Hippocampal formation (tissue), 2 donors: ENCODE measurements at regions not wholly inside any gene's neighbourhood (a gene's known extent, or its start where the extent isn't known, plus 50 kb on each side); places are given as distances from the start of the nearest gene placed in this dataset.
"Not testable (repeated sequence)": the region's sequence is repeated elsewhere in the genome, so short reads cannot be mapped to it uniquely, and the experiment has no call there.

ENCODE experiments used
- DNase-seq, 2 donors: peaks; one replicate each; lab custom pipeline; 2025; lab: John Stamatoyannopoulos, UW

DNA sequence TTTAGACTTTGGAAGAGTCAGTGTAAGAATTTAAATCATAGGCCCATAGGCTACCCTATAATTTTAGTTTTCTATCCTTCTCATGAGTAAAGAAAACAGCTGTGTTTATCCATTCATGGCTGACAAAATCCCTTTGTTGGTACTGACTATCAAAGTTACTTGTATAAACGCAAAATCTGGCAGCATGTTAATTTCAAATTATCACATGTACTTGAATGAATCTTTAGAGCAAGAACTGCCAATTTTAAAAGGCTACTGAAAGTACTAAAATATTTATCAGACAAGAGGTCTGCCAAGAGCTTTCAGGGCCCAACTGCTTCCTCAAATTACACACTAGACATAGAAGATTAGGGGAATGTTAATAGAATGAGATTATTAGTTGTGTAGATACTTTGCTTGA is 66.6 kb downstream of the MYL12B start:
- no peak for DNase-seq

GRCh38 chr18:3329471-3329870 is 67.5 kb downstream of the MYL12B start:
- DNase-seq = no peak

DNA sequence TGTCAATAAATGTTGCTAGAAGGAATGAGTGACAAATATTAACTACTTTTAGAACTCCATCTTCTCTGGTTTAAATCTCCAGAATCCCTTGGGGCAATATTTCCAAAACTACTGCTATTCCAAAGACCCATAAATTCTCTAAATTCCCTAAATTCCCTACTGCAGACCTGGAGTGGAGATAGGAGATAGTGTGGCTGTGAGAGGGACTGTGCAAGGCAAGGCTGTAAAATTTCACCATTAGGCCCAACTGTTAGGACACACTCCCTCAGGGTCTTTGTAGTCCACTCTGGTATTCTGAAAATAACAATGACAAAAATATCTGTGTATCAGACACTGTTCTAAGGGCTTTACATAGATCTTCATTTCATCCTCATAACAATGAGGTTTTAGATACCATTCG is 67.9 kb downstream of the MYL12B start:
- DNase-seq = no peak

GRCh38 chr18:3330622-3331021 is 68.7 kb downstream of the MYL12B start:
- no peak for DNase-seq

GRCh38 chr18:3332376-3332775 is 70.4 kb downstream of the MYL12B start:
- no peak for DNase-seq

DNA sequence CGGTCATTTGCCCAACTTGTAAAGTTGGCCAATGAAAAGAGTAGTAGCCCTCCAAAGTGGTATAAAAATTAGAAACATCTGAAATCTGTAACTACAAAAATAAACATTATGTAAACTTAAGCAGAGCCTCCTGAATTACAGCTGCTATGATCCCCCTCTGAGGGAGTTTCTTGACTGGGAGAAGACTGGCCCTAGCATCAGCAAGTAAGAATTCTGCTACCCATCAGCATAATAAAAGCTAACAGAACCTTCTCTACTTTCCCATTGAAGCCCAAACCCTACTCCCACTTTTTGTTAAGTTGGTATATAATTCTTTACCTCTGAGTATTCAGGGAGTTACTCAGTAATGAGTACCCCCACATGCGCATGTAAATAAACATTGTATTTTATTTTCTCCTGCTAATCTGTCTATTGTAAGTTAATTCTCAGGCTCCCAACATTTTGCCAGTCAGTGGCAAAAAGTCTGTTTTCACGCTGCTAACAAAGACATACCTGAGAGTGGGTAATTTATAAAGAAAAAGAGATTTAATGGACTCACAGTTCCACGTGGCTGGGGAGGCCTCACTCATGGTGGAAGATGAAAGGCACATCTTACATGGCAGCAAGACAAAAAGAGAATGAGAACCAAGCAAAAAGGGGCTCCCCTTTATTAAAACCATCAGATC is 71.3 kb downstream of the MYL12B start:
- DNase-seq = no peak

GRCh38 chr18:3333721-3334386 is 71.9 kb downstream of the MYL12B start:
- DNase-seq = no peak

DNA sequence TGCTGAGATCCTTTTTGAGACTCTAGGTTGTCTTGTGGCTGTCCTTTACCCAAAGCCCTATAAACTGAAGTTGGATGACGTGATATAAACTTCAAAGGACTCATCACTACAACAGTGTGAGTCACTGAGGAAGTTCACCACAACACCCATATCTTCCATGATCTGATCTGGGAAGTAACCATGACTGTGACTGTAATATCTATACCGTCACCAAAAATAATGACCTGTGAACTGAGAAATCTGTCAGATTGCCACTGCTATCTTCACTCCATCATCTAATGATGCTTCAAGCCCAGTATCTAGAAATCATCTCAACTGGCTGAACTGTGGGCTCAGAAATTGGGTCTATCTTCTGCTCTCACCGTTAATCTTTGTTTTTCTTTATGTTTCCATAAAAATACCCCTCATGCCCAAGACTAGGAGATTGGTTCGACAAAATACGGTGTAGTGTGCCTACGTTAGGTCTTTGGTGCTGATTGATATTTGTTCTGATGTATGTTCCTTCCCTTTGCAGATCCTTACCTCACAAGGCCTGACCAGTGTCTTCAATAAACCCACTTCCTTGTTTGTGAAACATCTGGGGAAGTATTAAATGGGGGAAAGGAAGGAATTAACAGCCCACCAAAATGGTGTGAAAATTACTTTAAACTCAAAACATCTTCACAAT is 78.2 kb downstream of the MYL12B start:
- no peak for DNase-seq

- DNase-seq = no peak
Measured at GRCh38 chr18:3340682-3341097, 78.8 kb downstream of the MYL12B start.

DNA sequence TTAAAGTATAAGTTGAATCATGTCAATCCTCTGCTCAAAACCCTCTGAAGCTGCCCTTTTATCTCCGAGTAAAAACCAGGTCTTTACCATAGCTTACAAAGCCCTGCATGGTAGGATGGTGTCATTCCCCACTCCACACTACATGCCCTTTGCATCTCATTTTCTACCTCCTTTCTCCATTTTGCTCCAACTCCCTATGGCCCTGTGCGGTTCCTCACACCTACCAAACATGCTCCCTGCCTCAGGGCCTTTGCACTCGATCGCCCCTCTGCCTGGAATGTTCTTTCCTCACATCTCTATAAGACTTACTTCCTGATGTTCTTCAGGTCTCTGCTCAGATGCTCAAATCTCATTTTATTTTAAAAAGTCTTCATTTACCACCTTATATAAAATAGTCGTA is 80.7 kb downstream of the MYL12B start:
- no peak for DNase-seq

DNA sequence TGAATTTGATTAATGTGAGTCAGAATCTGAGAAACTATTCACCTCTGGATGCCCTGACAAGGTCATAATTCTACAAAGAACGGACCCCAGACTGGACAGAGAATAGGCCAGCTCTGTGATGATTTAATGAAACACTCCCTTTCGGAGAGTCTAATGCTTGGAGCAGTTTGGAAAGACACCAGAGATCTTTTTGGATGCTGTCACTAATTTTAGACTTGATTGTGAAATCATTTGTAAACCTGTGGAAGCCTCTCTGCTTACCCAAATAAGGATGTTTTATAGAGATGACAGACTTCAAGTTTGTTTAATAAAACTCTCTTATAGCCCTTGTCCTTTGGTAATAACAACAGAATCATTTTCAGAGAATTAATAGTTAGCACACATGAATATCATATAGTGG is 83.5 kb downstream of the MYL12B start:
- no peak for DNase-seq

DNA sequence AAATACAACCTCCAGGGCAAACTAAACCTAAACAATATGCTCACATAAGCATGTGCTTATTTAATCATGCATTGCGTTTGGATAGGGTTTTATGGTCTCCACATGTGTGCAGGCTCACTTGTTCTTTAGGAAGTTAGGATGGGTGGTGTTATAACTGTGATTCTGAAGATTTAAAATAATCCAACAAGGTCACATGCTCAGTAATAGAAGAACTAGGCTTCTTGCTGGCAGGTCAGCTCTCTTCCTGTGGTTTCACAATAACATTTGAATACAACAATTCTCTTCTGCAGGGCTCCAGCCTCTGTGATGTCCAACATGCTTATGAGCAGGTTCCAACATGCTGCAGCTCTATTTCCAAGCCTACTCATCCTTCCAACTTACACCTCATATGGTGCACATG is 84.0 kb downstream of the MYL12B start:
- no peak for DNase-seq

- no peak for DNase-seq
Measured at GRCh38 chr18:3346487-3346886, 84.6 kb downstream of the MYL12B start.

GRCh38 chr18:3347286-3347803 is 85.4 kb downstream of the MYL12B start:
- DNase-seq = no peak

GRCh38 chr18:3348176-3348575 is 86.2 kb downstream of the MYL12B start:
- DNase-seq = no peak

DNA sequence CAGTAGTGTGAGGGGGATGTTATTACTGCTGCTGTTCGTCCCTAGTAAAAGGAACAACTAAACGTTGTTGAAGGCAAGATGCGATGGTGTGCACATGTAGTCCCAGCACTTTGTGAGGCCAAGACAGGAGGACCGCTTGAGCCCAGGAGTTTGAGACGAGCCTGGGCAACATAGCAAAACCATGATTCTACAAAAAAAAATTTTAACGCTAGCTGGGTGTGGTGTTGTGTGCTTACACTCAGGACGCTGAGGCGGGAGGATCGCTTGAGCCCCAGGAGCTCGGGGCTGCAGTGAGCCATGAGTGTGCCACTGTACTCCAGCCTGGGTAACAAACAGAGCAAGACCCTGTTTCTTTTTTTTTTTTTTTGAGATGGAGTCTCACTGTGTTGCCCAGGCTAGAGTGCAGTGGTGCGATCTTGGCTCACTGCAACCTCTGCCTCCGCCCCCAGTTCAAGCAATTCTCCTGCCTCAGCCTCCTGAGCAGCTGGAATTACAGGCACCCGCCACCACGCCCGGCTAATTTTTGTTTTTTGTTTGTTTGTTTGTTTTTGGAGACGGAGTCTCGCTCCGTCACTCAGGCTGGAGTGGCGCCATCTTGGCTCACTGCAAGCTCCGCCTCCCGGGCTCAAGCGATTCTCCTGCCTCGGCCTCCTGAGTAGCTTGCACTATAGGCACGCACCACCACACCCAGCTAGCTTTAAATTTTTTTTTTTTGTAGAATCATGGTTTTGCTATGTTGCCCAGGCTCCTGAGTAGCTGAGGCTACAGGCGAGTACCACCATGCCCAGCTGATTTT is 87.3 kb downstream of the MYL12B start:
- not testable (repeated sequence) for DNase-seq

- DNase-seq = no peak
Measured at GRCh38 chr18:3350021-3350420, 88.1 kb downstream of the MYL12B start.

DNA sequence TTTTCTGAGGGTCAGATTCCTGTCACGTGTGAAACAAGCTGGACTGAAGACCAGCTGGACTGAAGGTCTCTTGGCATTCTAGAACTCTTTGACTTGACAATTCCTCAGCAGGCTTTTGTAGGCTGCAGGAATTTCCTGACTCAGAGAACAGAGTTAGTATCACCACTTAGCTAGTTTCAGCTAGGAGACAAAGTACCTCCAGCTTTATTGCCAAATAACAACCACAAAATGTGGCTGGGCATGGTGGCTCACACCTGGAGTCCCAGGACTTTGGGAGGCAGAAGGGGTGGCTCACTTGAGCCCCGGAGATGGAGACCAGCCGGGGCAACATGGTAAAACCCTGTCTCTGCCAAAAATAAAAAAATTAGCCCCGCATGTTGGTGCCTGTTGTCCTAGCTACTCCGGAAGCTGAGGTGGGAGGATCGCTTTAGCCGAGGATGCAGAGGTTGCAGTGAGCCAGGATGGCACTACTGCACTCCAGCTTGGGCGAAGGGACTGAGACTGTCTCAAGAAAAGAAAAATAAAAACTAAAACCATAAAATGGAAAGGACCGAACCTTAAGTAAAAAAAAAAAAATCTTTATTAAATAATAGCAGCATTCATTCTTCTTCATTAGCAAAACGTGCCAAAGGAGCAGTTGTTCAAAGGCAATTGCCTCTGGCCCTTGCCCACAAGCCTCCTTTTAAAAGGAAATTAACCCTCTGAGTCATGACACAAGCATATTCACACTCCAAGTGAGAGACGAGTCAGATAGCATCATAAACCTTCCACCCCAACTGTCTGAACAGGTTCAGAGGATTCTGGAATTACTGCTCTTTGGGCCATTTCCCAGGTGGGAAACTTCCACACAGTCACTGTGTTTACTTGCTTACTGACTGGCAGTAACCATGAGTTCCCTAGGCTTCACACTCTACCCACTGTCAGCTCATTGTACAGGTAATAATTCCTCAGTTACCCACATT is 88.9 kb downstream of the MYL12B start:
- DNase-seq = no peak

DNA sequence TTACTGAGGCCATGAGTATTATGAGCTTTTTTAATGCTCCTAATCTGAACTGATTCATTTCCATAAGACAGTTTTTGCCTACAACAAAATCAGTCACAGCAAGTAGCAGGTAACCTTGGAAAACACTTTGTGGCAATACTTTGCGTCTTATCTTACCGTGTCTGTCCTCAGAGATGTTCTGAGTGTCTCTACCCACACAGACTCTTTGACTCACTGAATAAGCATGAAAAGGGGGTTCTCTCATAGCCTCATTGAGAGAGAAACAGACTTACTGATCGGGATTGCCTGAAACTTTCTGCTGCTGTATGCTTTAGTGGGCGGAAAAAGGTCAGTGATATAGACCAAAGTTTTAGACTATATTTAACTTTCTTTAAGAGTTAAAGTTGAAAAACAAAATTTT is 92.6 kb downstream of the MYL12B start:
- no peak for DNase-seq

DNA sequence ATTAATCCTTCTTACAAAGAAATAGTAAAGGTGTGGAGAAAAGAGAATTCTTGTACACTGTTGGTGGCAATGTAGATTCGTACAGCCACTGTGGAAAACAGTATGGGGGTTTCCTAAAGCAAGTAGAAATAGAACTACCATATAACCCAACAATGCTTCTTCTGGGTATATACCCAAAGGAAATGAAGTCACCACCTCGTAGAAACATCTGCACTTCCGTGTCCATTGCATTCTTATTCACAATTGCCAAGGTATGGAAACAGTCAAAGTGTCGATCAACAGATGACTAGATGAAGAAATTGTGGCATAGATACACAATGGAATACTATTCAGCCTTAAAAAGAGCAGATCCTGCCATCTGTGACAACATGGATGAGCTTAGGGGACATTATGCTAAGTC is 93.4 kb upstream of the TGIF1 start:
- DNase-seq = no peak

DNA sequence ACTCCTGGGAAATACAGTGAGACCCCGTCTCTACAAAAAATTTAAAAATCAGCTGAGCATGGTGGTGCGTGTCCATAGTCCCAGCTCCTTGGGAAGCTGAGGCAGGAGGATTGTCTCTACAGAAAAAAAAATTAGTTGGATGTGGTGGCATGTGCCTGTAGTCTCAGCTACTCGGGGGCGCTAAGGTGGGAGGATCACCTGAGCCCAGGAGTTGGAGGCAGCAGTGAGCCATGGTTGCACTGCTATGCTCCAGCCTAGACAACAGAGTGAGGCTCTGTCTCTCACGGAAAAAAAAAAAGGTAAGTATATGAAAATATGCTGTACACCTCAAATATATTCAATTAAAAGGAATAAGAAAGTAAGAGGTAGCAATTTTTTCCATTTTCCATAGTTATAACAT is 92.5 kb upstream of the TGIF1 start:
- DNase-seq = no peak
